ENCODE measurements at regions not wholly inside any gene's neighbourhood (a gene's known extent, or its start where the extent isn't known, plus 50 kb on each side); places are given as distances from the start of the nearest gene placed in this dataset.

GRCh38 chr5:112655513-112655912, 82.2 kb upstream of the APC start:
- TF ChIP-seq ZFX (IDR thresholded peaks at IDR 0.05) (no peak), CTCF (conservative IDR thresholded peaks at IDR 0.05) (no peak)
- no peak overlapping the region for H3K27ac ChIP-seq

- H3K27ac ChIP-seq: no peak overlapping the region
- TF ChIP-seq CTCF (conservative IDR thresholded peaks at IDR 0.05) (no peak), ZFX (IDR thresholded peaks at IDR 0.05) (no peak)
Measured at GRCh38 chr5:112656451-112656850, 81.2 kb upstream of the APC start.

GRCh38 chr5:112657804-112658203, 79.9 kb upstream of the APC start:
- H3K27ac ChIP-seq: no peak overlapping the region
- TF ChIP-seq ZFX (IDR thresholded peaks at IDR 0.05) (no peak), CTCF (conservative IDR thresholded peaks at IDR 0.05) (no peak)

- H3K27ac ChIP-seq: no peak overlapping the region
- TF ChIP-seq ZFX (IDR thresholded peaks at IDR 0.05) (no peak), CTCF (conservative IDR thresholded peaks at IDR 0.05) (no peak)
Measured at GRCh38 chr5:112660359-112660758, 77.3 kb upstream of the APC start.

- H3K27ac ChIP-seq: no peak overlapping the region
- no peak for TF ChIP-seq ZFX (IDR thresholded peaks at IDR 0.05)
- no peak for TF ChIP-seq CTCF (conservative IDR thresholded peaks at IDR 0.05)
Measured at GRCh38 chr5:112663146-112663545, 74.5 kb upstream of the APC start.

- TF ChIP-seq ZFX (IDR thresholded peaks at IDR 0.05): no peak
- TF ChIP-seq CTCF (conservative IDR thresholded peaks at IDR 0.05): no peak
- H3K27ac ChIP-seq: no peak overlapping the region
Measured at GRCh38 chr5:112668016-112668415, 69.7 kb upstream of the APC start.

- no peak for TF ChIP-seq ZFX (IDR thresholded peaks at IDR 0.05)
- TF ChIP-seq CTCF (conservative IDR thresholded peaks at IDR 0.05): no peak
- H3K27ac ChIP-seq: no peak overlapping the region
Measured at GRCh38 chr5:112668911-112669310, 68.8 kb upstream of the APC start.

Measured in C4-2B (cell line).